Ishikawa (cell line): ENCODE measurements at regions not wholly inside any gene's neighbourhood (a gene's known extent, or its start where the extent isn't known, plus 50 kb on each side); places are given as distances from the start of the nearest gene placed in this dataset.

Source experiments
- CEBPB ChIP-seq: IDR thresholded peaks from 2 replicates; pipeline ENCODE4 v1.6.1; 2012
- CREB1 ChIP-seq: IDR thresholded peaks from 2 replicates; pipeline ENCODE4 v1.6.1; 2012; ENCODE audit warnings: low read depth
- EP300 ChIP-seq: IDR thresholded peaks from 2 replicates; pipeline ENCODE4 v1.6.1; 2012; ENCODE audit warnings: borderline replicate concordance
- FOXM1 ChIP-seq: IDR thresholded peaks from 2 replicates; pipeline ENCODE4 v1.6.1; 2012; ENCODE audit warnings: low read depth, borderline replicate concordance
- NFIC ChIP-seq: IDR thresholded peaks from 2 replicates; pipeline ENCODE4 v1.6.1; 2012
- RAD21 ChIP-seq: IDR thresholded peaks from 2 replicates; pipeline ENCODE4 v1.6.1; 2012; ENCODE audit warnings: low read depth
- REST ChIP-seq: IDR thresholded peaks from 2 replicates; pipeline ENCODE4 v1.6.1; 2012; ENCODE audit warnings: low read depth, mild to moderate bottlenecking
- TAF1 ChIP-seq: IDR thresholded peaks from 2 replicates; pipeline ENCODE4 v1.6.1; 2012; ENCODE audit warnings: low read depth, mild to moderate bottlenecking
- TCF12 ChIP-seq: IDR thresholded peaks from 2 replicates; pipeline ENCODE4 v1.6.1; 2012; ENCODE audit warnings: low read depth
- TEAD4 ChIP-seq: IDR thresholded peaks from 2 replicates; pipeline ENCODE4 v1.6.1; 2012
- USF1 ChIP-seq: IDR thresholded peaks from 2 replicates; pipeline ENCODE4 v1.6.1; 2012
- YY1 ChIP-seq: IDR thresholded peaks from 2 replicates; pipeline ENCODE4 v1.6.1; 2012; ENCODE audit warnings: low read depth

- TF ChIP-seq REST, result no peak
- no peak for TF ChIP-seq RAD21
- no peak for TF ChIP-seq TCF12
- no peak for TF ChIP-seq NFIC
- TF ChIP-seq USF1, result no peak
- no peak for TF ChIP-seq YY1
- TF ChIP-seq TAF1, result no peak
- no peak for TF ChIP-seq FOXM1
- TF ChIP-seq CREB1, result no peak
- TF ChIP-seq EP300, result no peak
- no peak for TF ChIP-seq CEBPB
- no peak for TF ChIP-seq TEAD4
Observed at GRCh38 chr12:74663958-74664357, 126.3 kb downstream of the ATXN7L3B start.
